ENCODE measurements at regions not wholly inside any gene's neighbourhood (a gene's known extent, or its start where the extent isn't known, plus 50 kb on each side); places are given as distances from the start of the nearest gene placed in this dataset.

DNA sequence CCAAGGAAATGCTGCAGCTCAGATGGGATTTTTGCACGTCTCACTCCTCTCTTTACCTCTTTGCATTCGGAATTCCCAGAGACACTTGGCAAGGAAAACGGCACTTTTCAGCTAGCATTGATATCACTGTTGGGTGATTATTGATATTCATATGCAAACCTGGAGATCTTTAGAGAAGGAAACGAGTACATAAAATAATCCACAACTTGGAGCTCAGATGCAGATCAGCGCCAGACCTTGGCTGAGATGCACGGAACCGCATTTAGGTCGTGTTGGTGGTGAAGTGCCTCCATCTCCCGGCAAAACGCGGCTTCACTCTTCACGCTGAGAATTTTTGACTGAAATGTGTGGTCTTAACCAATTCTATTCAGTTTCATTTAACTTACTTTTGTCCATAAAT lies 77.2 kb upstream of the ARHGEF7 start:
- DNase-seq = no peak

DNA sequence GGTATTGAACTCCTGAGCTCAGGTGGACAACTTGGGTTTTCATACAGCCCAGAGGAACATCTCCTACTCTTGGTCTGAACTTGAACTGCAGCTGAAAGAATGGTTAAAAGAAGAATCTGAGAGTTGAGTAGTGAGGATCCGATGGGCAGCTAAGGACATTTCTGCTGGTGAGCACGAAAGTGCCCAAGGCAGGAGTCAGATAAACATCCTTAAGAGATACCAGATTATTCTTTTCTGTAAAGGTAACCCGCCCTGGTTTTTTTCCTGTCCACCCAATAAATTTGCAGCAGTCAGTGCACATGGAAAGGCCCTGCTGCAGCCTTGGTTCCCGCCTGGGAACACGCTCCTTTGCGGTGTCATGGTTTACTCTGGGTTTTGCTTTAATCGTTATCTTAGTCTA lies 78.4 kb upstream of the ARHGEF7 start:
- DNase-seq = no peak

DNA sequence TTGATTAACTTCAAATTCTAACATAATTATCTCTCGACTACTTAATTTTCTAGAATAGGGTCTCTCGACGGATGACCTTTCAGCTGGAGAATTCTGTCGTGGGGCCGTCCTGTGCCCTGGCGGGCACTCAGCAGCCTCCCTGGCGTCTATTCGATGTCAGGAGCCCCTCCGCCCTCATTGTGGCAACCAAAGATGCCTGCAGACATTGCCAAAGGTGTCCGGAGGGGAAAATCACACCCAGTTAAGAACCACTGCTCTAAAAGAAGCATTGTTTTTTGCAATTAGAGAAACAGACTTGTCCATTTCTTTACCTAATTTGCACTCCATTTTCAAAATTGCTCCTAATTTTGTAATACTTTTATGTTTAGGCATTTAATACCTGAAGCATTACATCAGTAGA lies 79.2 kb upstream of the ARHGEF7 start:
- no peak for DNase-seq

DNA sequence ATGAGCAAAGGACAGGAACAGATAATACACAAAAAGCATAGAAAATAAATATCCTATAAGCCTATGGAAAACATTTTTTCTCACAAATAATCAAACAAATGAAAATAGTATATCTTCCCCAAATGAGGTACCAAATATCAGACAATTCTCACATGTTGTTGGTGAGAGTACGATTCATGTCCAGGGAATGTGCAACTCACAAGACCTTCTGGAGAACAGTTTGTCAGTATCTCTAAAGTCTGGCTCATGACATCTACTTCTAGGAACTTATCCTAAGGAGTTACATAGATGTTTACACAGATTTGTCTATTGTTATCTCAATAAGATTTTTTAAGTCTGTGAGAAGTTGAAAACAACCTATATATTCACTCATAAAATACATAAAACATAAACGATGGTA lies 80.3 kb upstream of the ARHGEF7 start:
- no peak for DNase-seq

DNA sequence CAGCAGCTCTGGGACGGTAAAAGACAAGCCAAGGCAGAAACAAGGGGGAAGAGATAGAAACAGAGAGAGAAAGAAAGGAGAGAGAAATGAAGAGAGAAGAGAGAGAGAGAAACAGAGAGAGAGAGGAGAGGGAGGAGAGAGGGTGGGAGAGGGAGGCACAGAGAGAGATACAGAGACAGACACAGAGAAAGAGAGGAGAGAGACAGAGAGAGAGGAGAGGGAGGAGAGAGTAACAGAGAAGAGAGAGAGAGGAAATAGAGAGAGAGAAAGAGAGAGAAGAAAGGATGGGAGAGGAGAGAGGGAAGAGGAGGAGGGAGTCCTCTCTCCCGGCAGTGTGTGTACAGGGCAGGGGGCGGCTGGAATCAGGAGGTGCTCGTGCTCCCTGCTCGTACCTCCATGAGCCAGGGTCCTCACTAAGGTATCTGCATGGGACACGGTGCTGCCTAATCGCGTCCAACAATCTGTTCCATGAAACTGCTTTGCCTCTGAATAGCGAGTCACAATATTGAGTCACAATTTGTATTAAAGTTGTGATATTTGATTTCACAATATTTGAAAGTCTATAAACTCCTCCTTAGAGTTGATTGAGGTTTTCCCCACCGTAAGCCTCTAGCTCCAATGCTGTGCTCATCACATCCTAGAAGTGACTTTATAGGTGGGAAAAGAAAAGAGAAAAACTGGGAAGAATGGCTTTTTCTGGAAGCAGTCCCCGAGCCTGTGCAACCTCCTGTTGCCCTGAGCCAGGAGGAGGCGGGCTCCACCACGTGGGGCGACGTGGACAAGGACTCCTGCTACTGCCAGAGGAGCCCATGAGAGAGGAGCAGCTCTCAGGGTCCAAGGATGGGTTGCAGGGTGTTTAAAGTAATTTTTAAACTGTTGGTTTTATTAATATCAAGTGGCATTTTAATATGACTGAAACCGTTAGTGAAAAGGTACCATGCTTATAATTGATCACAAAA lies 81.7 kb upstream of the ARHGEF7 start:
- DNase-seq = no peak

DNA sequence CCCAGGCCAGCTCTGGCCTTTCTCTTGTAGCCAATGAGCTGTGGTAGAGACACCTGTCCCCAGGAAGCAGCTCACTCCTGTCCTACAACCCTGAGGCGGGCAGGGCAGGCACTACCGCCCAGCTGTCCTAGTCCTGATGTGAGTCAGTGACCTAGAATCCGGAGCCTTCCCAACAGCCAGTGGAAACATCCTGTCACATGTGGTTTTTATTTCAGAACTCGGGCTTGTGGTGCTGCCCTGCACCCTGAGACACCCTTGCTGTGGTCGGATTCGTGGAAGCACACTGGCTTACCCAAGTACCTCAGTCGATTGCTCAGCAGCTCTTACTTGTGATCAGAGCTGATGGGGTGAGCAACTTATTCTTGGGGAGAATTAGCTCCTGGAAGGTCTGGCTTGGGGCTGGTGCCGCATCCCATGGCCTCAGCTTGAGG lies 83.6 kb upstream of the ARHGEF7 start:
- DNase-seq = no peak

DNA sequence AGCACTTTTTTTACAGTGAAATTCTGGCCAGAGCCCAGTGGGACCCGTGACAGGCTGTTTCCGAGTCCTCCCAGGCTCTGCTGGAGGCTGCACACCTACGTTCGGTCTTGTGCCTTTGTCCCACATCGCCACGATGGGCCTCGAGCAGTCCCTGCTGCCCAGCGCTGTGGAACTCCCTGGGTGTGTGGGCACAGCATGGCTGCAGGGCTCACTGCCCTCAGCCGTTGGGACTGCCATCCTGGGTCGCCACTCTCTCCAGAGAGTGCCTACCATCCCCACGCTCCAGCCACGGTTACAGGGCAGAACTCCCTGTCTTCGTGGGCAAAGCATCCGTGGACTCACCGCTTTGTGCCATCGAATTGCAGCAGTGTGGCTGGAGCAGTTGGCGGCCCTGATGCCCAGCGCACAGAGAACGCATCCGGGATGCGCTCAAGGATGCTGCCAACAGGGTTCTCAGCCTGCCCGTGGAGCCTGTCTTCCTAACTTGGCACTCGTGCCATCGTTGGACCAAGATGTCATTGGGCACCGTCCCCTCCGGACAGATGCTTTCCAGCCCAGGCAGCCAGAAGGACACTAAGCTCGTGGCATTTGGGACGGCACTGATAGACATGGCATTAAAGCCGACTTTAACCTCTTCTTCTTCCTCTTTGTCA lies 85.0 kb upstream of the ARHGEF7 start:
- no peak for DNase-seq

DNA sequence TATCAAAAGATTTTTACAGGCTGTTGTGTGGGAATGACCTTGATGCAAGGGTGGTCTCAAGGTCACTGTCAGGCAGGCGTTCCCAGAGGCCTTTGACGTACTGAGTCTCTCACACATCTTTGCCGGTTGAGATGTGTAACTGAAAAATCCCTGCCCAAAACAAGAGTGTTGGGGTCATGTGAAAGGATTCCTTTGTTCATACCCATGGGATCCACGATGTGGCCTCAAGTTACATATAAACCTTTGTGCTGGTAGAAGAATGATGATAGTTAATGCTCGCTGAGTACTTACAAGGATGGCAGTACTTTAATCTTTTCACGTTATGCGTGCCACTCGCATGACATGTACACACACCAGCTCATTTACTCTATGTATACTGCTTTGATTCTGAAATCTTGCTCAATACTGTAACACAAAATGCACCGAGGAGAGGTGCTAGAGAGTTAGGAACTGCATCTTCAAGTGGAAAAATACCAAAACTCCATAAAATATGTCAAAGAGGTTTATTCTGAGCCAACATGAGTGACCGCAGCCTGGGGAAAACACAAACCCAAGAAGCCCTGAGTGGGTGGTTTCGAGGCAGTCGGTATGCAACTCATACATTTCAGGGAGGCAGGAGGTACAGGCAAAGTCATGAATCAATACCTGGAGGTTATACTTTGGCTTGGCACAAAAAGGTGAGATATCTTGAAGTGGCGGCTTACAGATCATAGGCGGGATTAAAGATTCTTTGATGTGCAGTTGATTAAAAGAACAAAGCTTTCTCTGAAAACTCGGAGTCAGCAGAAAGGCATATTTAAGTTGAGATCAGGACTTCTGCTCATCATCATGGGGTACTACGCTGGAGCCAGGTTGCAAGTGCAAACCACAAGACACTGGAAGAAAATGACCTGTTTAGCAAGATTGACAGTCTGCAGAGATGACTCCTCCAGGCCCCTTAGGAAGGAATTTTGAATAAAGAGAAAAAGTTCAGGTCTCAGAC lies 87.4 kb upstream of the ARHGEF7 start:
- DNase-seq = no peak

DNA sequence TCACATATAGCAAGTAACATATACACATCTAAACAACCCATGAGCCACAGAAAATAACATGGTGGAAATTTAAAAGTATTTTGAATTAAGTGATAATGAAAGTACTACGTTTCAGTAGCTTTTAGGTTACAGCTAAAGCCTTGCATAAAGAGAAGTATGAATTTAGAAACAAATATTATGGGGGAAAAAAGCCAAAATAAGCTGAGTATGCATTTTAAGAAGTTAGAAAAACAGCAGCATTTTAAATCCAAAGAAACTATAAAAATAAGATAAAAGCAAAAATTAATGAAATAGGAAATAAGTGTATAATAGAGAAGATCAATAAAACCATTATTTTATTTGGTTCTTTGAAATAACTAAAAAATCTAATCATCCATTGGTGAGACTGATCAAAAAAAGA lies 89.8 kb upstream of the ARHGEF7 start:
- no peak for DNase-seq

DNA sequence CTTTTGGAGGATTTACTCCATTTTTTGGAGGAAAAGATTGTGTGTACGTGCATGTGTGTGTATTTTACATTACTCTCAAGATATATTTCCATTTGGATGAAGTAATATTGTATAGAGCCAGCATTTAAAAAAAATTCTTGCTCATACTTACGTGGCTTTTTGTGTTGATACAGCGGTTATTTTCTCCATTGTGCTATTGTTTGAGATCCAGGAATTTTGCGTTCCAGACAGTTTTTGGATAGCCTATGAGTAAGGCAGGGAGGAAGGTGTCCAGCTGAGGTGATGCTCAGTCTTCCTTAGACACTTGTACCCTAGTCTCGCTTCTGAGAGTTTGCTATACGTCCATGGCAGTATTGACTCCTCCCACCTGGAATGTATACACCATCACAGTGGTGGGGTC lies 92.2 kb upstream of the ARHGEF7 start:
- DNase-seq = no peak

DNA sequence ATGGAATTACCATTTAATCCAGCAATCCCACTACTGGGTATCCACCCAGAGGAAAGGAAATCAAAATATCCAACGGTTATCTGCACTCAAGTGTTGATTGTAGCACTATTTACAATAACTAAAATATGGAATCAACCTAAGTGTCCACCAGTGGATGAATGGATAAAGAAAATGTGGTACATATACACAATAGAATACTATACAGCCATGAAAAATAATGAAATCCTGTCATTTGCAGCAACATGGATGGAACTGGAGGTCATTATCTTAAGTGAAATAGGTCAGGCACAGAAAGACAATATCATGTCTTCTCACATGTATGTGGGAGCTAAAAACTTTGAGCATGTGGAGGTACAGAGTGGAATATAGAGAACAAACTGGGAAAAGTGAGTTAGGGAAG lies 92.9 kb upstream of the ARHGEF7 start:
- no peak for DNase-seq

DNA sequence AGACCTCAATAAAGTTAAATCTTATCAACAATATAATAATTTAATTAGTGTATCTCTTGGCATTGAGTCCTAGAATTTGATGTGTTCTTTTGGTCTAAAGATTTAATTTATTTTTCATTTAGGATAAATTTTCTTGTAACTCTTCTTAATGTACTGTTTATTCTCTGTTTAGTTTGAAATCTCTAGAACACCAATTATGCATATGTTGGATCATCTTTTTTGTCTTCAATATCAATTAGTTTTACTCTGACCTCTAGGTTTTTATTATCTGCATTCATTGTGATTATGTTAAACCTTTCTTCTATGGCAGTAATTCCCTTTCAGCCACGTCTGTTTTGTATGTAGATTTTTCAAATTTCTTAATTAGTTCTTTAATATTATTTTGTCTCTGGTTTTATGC lies 93.8 kb upstream of the ARHGEF7 start:
- no peak for DNase-seq

DNA sequence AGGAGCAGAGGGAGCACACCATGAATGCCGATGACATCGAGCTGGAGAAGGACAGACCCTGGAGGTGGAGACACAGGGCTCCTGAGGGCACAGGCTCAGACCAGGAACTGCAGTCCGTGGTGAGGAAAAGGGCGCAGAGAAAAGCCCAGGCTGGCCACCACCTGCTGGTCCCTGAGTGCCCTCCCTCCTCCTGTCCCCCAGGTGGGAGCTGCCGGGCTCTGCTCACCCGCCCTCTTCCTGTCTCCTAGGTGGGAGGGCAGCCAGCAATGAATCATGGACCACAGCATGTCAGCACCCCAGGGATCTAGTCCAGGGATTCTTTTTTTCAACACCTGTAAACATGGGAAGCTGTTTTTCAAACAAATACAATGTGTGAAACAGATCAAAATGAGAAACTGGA lies 94.6 kb upstream of the ARHGEF7 start:
- DNase-seq = no peak

DNA sequence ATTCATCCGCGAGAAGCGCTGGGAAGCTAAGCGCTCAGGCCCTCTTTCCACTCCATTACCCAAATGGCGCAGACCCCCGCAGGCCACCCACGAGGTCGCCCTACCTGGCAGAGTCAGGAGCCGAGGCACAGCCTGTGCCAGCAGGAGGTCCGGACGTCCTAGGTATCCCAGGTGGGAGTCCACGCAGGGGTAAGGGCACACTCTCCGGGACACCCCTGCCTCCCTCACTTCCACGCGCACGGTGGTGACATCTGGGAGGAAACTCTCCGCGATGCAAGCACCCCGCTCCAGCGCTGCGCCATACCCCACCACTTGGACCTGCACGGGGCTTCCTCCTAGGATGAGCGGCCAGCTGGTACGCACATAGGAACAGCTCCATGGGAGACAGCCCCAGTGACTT lies 95.1 kb upstream of the ARHGEF7 start:
- no peak for DNase-seq

DNA sequence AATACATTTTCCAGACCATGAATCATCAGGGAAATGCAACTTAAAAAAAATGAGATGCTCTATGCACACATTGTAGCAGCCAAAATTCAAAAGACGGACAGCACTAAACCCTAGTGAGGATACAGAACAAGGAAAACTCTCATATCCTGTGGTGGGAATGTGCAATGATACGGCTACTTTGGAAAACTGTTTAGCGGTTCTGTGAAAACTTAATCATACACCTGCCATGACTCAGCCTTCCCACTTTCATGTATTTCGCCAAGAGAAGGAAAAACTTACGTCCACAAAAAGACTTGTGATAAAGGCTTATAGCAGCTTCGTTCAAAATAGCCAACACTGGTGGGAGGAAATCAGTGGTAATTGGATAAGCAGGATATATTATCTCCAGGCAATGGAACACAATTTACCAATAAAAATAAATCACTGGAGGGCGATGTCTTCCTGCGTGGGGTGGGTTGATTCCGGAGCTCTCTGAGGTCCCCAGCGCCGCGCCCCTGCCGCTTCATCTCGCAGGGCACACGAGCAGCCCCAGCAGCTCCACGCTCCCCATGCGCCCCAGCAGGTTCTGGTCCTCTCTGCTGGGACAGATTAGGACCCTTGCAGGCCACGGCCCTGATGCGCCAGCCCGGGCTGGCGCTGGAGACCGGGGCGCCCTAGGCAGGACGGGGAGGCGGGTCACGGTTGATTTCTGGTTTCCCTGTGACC lies 97.2 kb upstream of the ARHGEF7 start:
- DNase-seq = no peak

DNA sequence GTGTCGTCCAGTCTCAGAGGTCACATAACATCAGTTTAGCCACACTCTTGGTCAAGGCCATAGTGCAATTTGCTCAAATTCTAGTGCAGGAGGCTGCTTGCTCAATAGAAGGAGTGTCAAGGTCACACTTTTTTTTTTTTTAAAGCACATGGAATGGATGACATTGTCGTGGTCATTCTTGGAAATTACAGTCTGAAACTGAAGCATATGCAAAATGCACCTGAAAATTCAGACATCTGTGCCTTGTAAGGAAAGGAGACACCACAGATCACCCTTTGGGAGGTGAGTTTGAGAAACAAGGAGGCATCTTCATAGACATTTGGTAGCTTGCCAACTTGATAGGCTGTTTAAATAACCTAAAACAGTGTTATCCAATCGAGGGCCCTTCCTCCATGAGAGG lies 98.3 kb upstream of the ANKRD10 start:
- no peak for DNase-seq

DNA sequence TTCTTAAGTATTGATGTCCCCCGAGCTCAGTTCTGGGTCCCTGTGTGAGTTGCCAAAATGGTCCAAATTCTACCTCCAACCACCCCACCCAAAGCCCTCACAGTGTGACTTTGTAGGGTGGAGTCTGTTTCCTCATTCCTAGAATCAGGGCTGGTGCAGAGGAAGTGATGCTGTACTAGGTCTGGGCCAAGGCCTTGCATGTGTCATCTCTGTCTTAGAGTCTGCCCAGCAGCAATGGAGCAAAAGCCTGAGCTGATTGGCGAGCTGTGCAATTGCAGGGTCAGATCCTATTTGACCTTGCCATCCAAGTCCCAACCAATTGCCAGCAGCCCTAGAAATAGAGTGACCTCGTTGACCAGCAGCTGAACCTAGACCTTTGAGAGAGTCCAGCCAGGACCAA lies 97.0 kb upstream of the ANKRD10 start:
- DNase-seq = peak; percentile 11 to 12

DNA sequence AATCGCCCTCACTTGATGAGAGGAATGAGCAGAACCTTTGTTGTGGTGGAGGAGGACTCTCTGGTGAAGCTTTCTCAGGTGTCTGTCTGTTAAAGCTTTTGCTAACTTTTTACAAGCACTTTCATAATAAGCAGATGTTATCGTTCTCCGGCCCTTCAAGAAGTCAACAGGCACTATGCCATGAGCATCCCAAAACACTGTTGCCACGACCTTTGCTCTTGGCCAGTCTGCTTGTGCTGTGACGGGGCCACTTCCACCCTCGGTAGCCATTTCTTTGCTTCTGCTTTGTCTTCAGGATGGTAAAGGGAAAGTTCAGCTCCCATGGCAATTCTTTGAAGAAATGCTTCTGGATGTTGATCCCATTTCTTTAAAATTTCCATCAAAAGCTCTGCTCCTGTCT lies 93.5 kb upstream of the ANKRD10 start:
- DNase-seq = no peak

DNA sequence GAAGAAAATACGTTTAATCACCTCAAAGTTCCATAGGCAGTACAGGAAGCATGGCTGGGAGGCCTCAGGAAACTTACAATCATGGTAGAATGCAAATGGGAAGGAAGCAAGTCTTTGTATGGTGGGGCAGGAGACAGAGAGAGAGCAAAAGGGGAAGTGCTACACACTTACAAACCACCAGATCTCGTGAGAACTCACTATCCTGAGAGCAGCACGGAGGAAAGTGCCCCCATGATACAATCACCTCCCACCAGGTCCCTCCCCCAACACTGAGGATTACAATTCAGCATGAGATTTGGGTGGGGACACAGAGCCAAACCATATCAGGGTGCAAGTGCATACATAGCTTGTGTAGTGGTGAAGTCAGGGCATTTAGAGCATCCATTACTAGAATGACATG lies 92.3 kb upstream of the ANKRD10 start:
- no peak for DNase-seq

DNA sequence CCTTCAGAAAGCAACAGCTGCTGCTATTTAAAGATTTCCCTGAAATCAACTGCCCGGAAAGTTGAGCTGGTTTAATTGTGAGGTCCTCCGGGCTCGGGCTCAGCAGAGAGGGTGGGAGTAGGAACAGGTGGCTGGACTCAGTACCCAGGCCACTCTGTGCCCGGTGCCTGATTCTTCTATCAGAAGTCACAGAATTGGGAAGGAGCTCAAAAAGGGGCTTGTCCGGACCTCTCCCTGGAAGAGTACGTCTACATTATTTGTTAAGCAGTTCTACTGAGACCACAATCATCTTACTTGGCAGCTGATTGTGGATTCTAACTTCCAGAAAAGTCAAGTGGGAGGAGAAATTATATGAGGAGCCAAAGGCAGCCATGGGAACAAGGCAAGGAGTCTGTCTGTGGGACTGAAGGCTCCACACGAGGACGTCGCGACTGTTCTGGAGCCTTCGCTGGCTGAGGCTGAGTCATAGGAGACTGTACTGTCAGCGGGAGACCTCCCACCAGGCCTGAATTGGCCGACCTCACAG lies 91.7 kb upstream of the ANKRD10 start:
- no peak for DNase-seq

DNA sequence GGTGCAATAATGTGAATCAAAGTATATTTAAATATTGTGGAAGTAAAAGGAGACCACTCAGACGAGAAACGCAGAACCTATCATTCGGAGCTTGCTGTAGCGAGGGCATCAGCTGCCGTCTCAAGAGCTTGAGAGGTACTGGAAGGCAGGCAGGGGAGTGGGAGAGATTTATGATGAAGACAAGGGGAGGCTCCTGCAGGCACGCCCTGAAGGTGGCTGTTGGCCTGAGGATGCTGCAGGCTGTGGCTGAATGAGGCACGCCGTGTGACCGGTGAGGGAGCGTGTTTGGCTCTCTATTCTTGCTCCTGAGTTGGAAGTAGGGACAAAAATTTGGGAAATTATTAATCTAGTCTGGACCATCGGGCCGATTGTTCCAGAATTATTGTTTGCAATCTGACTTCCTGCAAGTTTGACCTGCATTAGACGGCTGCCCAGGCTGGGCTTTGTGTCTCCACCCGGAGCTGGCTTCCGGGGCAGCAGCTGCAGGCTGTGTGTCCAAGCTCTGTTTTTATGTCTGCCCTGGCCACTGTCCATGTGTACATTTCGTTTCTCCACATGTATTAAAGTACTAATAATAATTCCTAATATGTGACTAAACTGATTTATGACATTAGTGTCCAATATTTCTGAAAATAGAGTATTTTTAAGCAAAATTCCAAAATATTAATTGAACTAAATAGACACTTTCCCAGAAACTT lies 91.1 kb upstream of the ANKRD10 start:
- no peak for DNase-seq

DNA sequence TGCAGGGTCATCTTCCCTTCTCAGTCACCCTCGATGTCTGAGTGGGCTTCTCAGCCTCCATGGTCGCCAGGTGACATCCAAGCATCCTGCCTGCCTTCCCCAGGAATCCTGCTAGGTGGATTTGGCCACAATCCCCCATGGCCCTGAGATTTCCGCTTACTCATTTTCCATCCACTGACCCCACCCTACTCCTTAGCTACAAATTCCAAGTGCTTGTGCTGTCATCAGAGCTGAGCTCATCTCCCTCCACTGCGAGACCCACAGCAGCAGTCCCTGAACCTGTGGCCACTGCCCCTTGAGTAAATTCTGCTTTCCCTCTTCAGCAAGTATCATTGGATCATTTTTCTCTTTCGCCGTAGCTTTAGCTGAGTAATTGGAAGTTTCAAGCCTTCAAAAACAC lies 90.5 kb upstream of the ANKRD10 start:
- no peak for DNase-seq
